ENCODE measurements at regions not wholly inside any gene's neighbourhood (a gene's known extent, or its start where the extent isn't known, plus 50 kb on each side); places are given as distances from the start of the nearest gene placed in this dataset.

GRCh38 chr20:59481477-59482018 lies 122.8 kb upstream of the PHACTR3 start:
- no peaks in the 10 kb centered on the region for H3K36me3 ChIP-seq (ENCODE audit: control insufficient read depth in 2 of 3, insufficient read depth in 3 of 3, low read length in 3 of 3)
- no peaks in the 10 kb centered on the region for H3K9me3 ChIP-seq (ENCODE audit: control insufficient read depth in 2 of 3, insufficient read depth in 1 of 3, low read length in 3 of 3)
- H3K27ac ChIP-seq (ENCODE audit: low read depth in 2 of 2, low read length in 2 of 2) = no peak overlapping the region
- H3K27me3 ChIP-seq (ENCODE audit: control insufficient read depth, insufficient read depth, low read length) = no peaks in the 10 kb centered on the region
- TF ChIP-seq CTCF (IDR thresholded peaks at IDR 0.05; ENCODE audit: borderline replicate concordance, extremely low read depth, insufficient read depth) = no peak
- peak in 1 of 5 donors; percentile 24 for DNase-seq
- H3K4me3 ChIP-seq (ENCODE audit: low read length in 3 of 3) = no peak overlapping the region
- intact Hi-C loops (cut with DNase I) = no loop called here
- H3K9ac ChIP-seq (ENCODE audit: low read length in 3 of 3) = no peak overlapping the region
- no peaks in the 10 kb centered on the region for H3K4me1 ChIP-seq (ENCODE audit: control insufficient read depth in 2 of 3, insufficient read depth in 2 of 3, low read depth in 1 of 3, low read length in 3 of 3)
- no peak for FAIRE-seq

GRCh38 chr20:59482351-59483187 lies 121.8 kb upstream of the PHACTR3 start:
- DNase-seq = peak in 1 of 5 donors; percentile 32
- H3K27me3 ChIP-seq (ENCODE audit: control insufficient read depth, insufficient read depth, low read length) = no peaks in the 10 kb centered on the region
- H3K36me3 ChIP-seq (ENCODE audit: control insufficient read depth in 2 of 3, insufficient read depth in 3 of 3, low read length in 3 of 3) = no peaks in the 10 kb centered on the region
- no peak overlapping the region for H3K27ac ChIP-seq (ENCODE audit: low read depth in 2 of 2, low read length in 2 of 2)
- H3K9ac ChIP-seq (ENCODE audit: low read length in 3 of 3) = no peak overlapping the region
- no peak for FAIRE-seq
- intact Hi-C loops (cut with DNase I) = no loop called here
- no peak for TF ChIP-seq CTCF (IDR thresholded peaks at IDR 0.05; ENCODE audit: borderline replicate concordance, extremely low read depth, insufficient read depth)
- H3K9me3 ChIP-seq (ENCODE audit: control insufficient read depth in 2 of 3, insufficient read depth in 1 of 3, low read length in 3 of 3) = no peaks in the 10 kb centered on the region
- H3K4me3 ChIP-seq (ENCODE audit: low read length in 3 of 3) = no peak overlapping the region
- H3K4me1 ChIP-seq (ENCODE audit: control insufficient read depth in 2 of 3, insufficient read depth in 2 of 3, low read depth in 1 of 3, low read length in 3 of 3) = no peaks in the 10 kb centered on the region

GRCh38 chr20:59483481-59483880 lies 120.9 kb upstream of the PHACTR3 start:
- no peak overlapping the region for H3K9ac ChIP-seq (ENCODE audit: low read length in 3 of 3)
- no peaks in the 10 kb centered on the region for H3K9me3 ChIP-seq (ENCODE audit: control insufficient read depth in 2 of 3, insufficient read depth in 1 of 3, low read length in 3 of 3)
- FAIRE-seq (no peak), DNase-seq (peak in 1 of 5 donors; percentile 25)
- H3K4me1 ChIP-seq (ENCODE audit: control insufficient read depth in 2 of 3, insufficient read depth in 2 of 3, low read depth in 1 of 3, low read length in 3 of 3) = no peaks in the 10 kb centered on the region
- TF ChIP-seq CTCF (IDR thresholded peaks at IDR 0.05; ENCODE audit: borderline replicate concordance, extremely low read depth, insufficient read depth) = no peak
- no peaks in the 10 kb centered on the region for H3K36me3 ChIP-seq (ENCODE audit: control insufficient read depth in 2 of 3, insufficient read depth in 3 of 3, low read length in 3 of 3)
- H3K27ac ChIP-seq (ENCODE audit: low read depth in 2 of 2, low read length in 2 of 2) = no peak overlapping the region
- no peaks in the 10 kb centered on the region for H3K27me3 ChIP-seq (ENCODE audit: control insufficient read depth, insufficient read depth, low read length)
- H3K4me3 ChIP-seq (ENCODE audit: low read length in 3 of 3) = no peak overlapping the region
- intact Hi-C loops (cut with DNase I) = no loop called here
